ENCODE measurements at regions not wholly inside any gene's neighbourhood (a gene's known extent, or its start where the extent isn't known, plus 50 kb on each side); places are given as distances from the start of the nearest gene placed in this dataset.

DNA sequence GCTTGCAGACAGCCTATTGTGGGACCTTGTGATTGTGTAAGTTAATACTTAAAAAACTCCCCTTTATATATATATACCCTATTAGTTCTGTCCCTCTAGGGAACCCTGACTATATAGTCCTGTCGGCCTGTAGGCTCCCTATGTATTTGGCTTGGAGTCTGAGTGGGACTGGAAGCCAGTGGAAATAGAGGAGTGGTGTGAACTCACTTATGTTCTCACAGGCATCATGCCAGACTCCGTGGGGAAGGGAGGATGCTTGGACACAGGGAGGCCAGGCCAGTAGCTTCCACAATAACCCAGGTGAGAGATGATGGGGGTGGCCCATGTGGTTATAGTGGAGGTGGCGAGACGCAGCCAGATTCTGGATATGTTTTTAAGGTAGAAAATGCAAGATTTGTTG is 136.7 kb upstream of the SYT6 start:
- Mint-ChIP-seq H3K36me3 (no peaks in the 10 kb centered on the region), H3K9me3 (no peaks in the 10 kb centered on the region), H3K4me1 (peaks cover 0 to 2% (median under 1%) of the 10 kb centered on the region in 4 donors), H3K27me3 (peaks cover 0 to 3% of the 10 kb centered on the region in 2 donors), H3K27ac (peak overlapping the region in 1 of 7 donors; percentile 53), H3K4me3 (no peak overlapping the region)
- CTCF ChIA-PET (ENCODE audit: partially characterized antibody): no interaction called here
- Histone ChIP-seq H3K27ac (ENCODE audit: low read depth, low read length) (no peak overlapping the region), H3K4me1 (ENCODE audit: insufficient read depth, low read length) (no peaks in the 10 kb centered on the region), H3K9me3 (ENCODE audit: control insufficient read depth in 1 of 2, low read length in 2 of 2) (no peaks in the 10 kb centered on the region), H3K36me3 (ENCODE audit: insufficient read depth, low read length) (no peaks in the 10 kb centered on the region), H3K27me3 (ENCODE audit: insufficient read depth, low read length) (no peaks in the 10 kb centered on the region), H3K4me3 (ENCODE audit: low read length in 2 of 2) (no peak overlapping the region)
- POLR2A ChIA-PET (ENCODE audit: partially characterized antibody): no interaction called here
- DNase-seq: no peak
- intact Hi-C loops (cut with micrococcal nuclease): no loop called here

DNA sequence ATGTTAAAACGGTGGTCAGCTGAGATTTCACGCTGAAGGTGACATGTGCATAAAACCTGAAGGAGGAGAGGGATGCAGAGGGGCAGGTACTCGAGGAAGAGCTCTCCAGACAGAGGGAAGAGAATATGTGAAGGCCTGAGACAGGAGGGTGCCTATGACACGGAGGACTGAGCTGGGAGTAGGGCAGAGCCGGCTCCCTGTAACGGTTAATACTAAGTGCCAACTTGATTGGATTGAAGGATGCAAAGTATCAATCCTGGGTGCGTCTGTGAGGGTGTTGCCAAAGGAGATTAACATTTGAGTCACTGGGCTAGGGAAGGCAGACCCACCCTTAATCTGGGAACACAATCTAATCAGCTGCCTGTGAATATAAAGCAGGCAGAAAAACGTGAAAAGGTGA is 136.2 kb upstream of the SYT6 start:
- no peak overlapping the region for H3K27ac ChIP-seq (ENCODE audit: low read depth, low read length)
- Mint-ChIP-seq H3K4me3 (no peak overlapping the region), H3K4me1 (peaks cover 0 to 2% (median under 1%) of the 10 kb centered on the region in 4 donors), H3K27ac (no peak overlapping the region), H3K36me3 (no peaks in the 10 kb centered on the region), H3K9me3 (no peaks in the 10 kb centered on the region), H3K27me3 (peaks cover 0 to 3% of the 10 kb centered on the region in 2 donors)
- H3K4me1 ChIP-seq (ENCODE audit: insufficient read depth, low read length): no peaks in the 10 kb centered on the region
- no peaks in the 10 kb centered on the region for H3K9me3 ChIP-seq (ENCODE audit: control insufficient read depth in 1 of 2, low read length in 2 of 2)
- DNase-seq: no peak
- no peaks in the 10 kb centered on the region for H3K27me3 ChIP-seq (ENCODE audit: insufficient read depth, low read length)
- ChIA-PET POLR2A (ENCODE audit: partially characterized antibody) (no interaction called here), CTCF (ENCODE audit: partially characterized antibody) (no interaction called here)
- intact Hi-C loops (cut with micrococcal nuclease): no loop called here
- no peak overlapping the region for H3K4me3 ChIP-seq (ENCODE audit: low read length in 2 of 2)
- no peaks in the 10 kb centered on the region for H3K36me3 ChIP-seq (ENCODE audit: insufficient read depth, low read length)

DNA sequence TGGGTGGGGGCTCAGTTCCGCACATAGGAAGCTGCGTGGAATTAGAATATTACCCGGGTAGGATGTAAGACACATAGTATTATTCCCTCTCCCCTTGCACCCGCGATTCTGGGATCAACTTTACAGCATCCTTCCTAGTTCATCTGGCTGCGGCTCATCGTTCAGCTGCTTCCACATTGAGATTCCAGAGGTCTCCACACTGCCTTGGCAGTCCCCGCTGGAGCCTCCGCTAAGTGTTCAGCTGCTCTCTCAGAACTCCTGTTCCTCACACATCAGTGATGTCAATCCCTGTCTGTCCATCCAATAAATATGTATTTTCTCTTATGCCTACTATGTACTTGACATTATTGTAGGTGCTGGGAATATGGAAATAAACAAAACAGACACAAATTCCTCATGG is 135.6 kb upstream of the SYT6 start:
- Histone ChIP-seq H3K4me3 (ENCODE audit: low read length in 2 of 2) (no peak overlapping the region), H3K36me3 (ENCODE audit: insufficient read depth, low read length) (no peaks in the 10 kb centered on the region), H3K9me3 (ENCODE audit: control insufficient read depth in 1 of 2, low read length in 2 of 2) (no peaks in the 10 kb centered on the region), H3K4me1 (ENCODE audit: insufficient read depth, low read length) (no peaks in the 10 kb centered on the region), H3K27me3 (ENCODE audit: insufficient read depth, low read length) (no peaks in the 10 kb centered on the region), H3K27ac (ENCODE audit: low read depth, low read length) (no peak overlapping the region)
- POLR2A ChIA-PET (ENCODE audit: partially characterized antibody): no interaction called here
- no peak for DNase-seq
- H3K36me3 Mint-ChIP-seq: no peaks in the 10 kb centered on the region
- peaks cover 0 to 2% (median under 1%) of the 10 kb centered on the region in 4 donors for H3K4me1 Mint-ChIP-seq
- intact Hi-C loops (cut with micrococcal nuclease): no loop called here
- peaks cover 0 to 3% of the 10 kb centered on the region in 2 donors for H3K27me3 Mint-ChIP-seq
- CTCF ChIA-PET (ENCODE audit: partially characterized antibody): interaction anchor here (1.9 kb wide), 1 partner anchor 58 kb away, joined by 5 read pairs; no protein-coding TSS in a partner anchor
- no peak overlapping the region for H3K4me3 Mint-ChIP-seq
- H3K9me3 Mint-ChIP-seq: no peaks in the 10 kb centered on the region
- H3K27ac Mint-ChIP-seq: no peak overlapping the region

DNA sequence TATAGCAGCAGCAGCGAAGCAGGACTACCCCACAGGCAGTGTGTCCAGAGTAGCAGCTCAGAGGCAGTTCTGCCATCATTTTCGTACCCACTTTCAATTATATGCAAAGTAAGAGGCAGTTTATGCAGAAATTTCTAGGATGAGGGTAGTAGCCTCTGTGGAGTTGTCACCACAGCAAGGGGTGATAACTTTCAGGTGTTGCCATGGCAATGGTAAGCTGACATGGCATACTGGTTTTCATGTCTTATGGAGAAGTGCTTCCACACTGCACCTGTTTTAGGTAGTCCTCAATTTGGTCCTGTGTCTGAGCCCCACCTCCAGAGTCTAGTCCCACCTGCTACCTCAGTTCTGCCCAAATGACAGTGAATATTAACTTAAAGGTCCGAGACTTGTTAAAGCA is 133.3 kb upstream of the SYT6 start:
- H3K27me3 Mint-ChIP-seq: no peaks in the 10 kb centered on the region
- ChIA-PET CTCF (ENCODE audit: partially characterized antibody) (interaction anchor here (1.3 to 1.5 kb wide), 3 partner anchors 14 to 60 kb away, joined by 3 to 5 read pairs (median 4); no protein-coding TSS in a partner anchor), POLR2A (ENCODE audit: partially characterized antibody) (interaction anchor here (0.6 kb wide), 1 partner anchor 8 kb away, joined by 3 read pairs; no protein-coding TSS in a partner anchor)
- H3K4me3 Mint-ChIP-seq: no peak overlapping the region
- Histone ChIP-seq H3K4me3 (ENCODE audit: low read length in 2 of 2) (no peak overlapping the region), H3K36me3 (ENCODE audit: insufficient read depth, low read length) (no peaks in the 10 kb centered on the region), H3K27ac (ENCODE audit: low read depth, low read length) (no peak overlapping the region), H3K9me3 (ENCODE audit: control insufficient read depth in 1 of 2, low read length in 2 of 2) (no peaks in the 10 kb centered on the region), H3K27me3 (ENCODE audit: insufficient read depth, low read length) (no peaks in the 10 kb centered on the region), H3K4me1 (ENCODE audit: insufficient read depth, low read length) (no peaks in the 10 kb centered on the region)
- intact Hi-C loops (cut with micrococcal nuclease): no loop called here
- no peaks in the 10 kb centered on the region for H3K36me3 Mint-ChIP-seq
- no peaks in the 10 kb centered on the region for H3K9me3 Mint-ChIP-seq
- peaks cover 0 to 6% (median under 1%) of the 10 kb centered on the region in 4 donors for H3K4me1 Mint-ChIP-seq
- DNase-seq: no peak
- H3K27ac Mint-ChIP-seq: no peak overlapping the region

DNA sequence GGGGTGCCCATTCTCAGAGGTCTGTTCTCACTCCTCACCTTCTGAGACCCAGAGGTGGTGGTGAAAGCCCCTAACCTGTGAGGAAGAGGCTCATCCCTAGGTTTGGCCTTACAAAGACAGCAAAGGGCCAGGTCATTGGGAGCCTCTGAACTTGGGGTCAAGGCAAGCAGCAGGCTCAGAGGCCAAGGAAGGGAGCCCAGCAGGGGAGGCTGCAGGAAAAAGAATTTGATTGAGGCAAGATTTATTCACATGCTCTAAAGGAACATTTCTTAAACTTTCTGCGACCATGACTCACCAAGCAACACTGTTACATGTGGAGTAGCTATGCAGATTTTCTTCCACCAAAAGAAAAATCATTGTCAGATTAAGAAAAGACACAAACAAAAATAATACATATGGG is 132.5 kb upstream of the SYT6 start:
- no peak overlapping the region for H3K4me3 Mint-ChIP-seq
- POLR2A ChIA-PET (ENCODE audit: partially characterized antibody): interaction anchor here (0.6 kb wide), 1 partner anchor 9 kb away, joined by 3 read pairs; no protein-coding TSS in a partner anchor

DNA sequence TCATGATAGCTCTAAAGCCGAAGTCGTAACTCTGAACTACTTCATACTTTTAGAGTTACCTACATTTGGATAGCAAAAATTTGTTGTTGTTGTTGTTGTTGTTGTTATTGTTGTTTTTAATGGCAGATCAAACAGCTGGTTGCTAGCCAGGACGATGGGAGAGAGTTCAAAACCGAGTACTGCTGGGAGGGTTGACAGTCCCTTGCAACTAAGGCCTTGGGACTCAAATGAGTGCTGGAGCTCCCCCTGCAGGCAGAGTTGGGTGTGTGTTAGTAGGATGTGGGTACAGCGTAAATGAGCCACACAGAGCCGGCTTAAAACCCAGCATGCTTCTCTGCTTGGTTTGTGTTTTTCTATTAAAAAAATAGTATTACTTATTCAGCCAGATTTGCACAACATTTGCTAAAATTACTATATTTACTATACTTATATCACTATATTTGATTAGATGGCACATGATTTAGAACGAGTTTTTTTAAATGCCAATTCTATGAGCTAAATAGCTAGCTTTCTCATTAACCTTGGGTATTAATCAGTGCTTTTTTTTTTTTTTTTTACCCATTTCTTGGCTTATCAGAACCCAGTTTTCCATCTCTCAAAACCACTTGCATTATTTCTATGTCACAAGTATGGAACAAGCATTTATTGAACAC is 129.2 kb upstream of the SYT6 start:
- Mint-ChIP-seq H3K27me3 (peaks cover 0 to 1% of the 10 kb centered on the region in 2 donors), H3K36me3 (no peaks in the 10 kb centered on the region), H3K9me3 (no peaks in the 10 kb centered on the region), H3K27ac (no peak overlapping the region), H3K4me1 (peaks cover 0 to 5% (median under 1%) of the 10 kb centered on the region in 4 donors), H3K4me3 (no peak overlapping the region)
- peak; percentile 76 to 81 (median 78) for DNase-seq
- Histone ChIP-seq H3K27ac (ENCODE audit: low read depth, low read length) (no peak overlapping the region), H3K4me3 (ENCODE audit: low read length in 2 of 2) (no peak overlapping the region), H3K27me3 (ENCODE audit: insufficient read depth, low read length) (no peaks in the 10 kb centered on the region), H3K9me3 (ENCODE audit: control insufficient read depth in 1 of 2, low read length in 2 of 2) (no peaks in the 10 kb centered on the region), H3K4me1 (ENCODE audit: insufficient read depth, low read length) (no peaks in the 10 kb centered on the region), H3K36me3 (ENCODE audit: insufficient read depth, low read length) (no peaks in the 10 kb centered on the region)
- CTCF ChIA-PET (ENCODE audit: partially characterized antibody): interaction anchor here (0.6 to 3.2 kb wide), 38 partner anchors 9 to 1143 kb away, joined by 3 to 49 read pairs (median 4); partner anchors contain the start of gene OLFML3
- POLR2A ChIA-PET (ENCODE audit: partially characterized antibody): interaction anchor here (1.5 to 1.7 kb wide), 2 partner anchors 59 to 64 kb away, joined by 6 to 7 read pairs; no protein-coding TSS in a partner anchor
- intact Hi-C loops (cut with micrococcal nuclease): loop anchor here (1.0 to 2.0 kb wide), 2 partner anchors 305 to 1142 kb away; no protein-coding TSS in a partner anchor

More for the DNA sequence above, 132.5 kb upstream of the SYT6 start:
- peaks cover 0 to 6% (median under 1%) of the 10 kb centered on the region in 4 donors for H3K4me1 Mint-ChIP-seq
- H3K27me3 Mint-ChIP-seq: no peaks in the 10 kb centered on the region
- Histone ChIP-seq H3K4me1 (ENCODE audit: insufficient read depth, low read length) (no peaks in the 10 kb centered on the region), H3K27ac (ENCODE audit: low read depth, low read length) (no peak overlapping the region), H3K36me3 (ENCODE audit: insufficient read depth, low read length) (no peaks in the 10 kb centered on the region), H3K9me3 (ENCODE audit: control insufficient read depth in 1 of 2, low read length in 2 of 2) (no peaks in the 10 kb centered on the region), H3K27me3 (ENCODE audit: insufficient read depth, low read length) (no peaks in the 10 kb centered on the region), H3K4me3 (ENCODE audit: low read length in 2 of 2) (no peak overlapping the region)
- no peaks in the 10 kb centered on the region for H3K9me3 Mint-ChIP-seq
- H3K36me3 Mint-ChIP-seq: no peaks in the 10 kb centered on the region
- intact Hi-C loops (cut with micrococcal nuclease): no loop called here
- no peak for DNase-seq
- CTCF ChIA-PET (ENCODE audit: partially characterized antibody): interaction anchor here (1.3 to 1.5 kb wide), 3 partner anchors 14 to 309 kb away, joined by 3 to 4 read pairs (median 3); no protein-coding TSS in a partner anchor
- no peak overlapping the region for H3K27ac Mint-ChIP-seq

DNA sequence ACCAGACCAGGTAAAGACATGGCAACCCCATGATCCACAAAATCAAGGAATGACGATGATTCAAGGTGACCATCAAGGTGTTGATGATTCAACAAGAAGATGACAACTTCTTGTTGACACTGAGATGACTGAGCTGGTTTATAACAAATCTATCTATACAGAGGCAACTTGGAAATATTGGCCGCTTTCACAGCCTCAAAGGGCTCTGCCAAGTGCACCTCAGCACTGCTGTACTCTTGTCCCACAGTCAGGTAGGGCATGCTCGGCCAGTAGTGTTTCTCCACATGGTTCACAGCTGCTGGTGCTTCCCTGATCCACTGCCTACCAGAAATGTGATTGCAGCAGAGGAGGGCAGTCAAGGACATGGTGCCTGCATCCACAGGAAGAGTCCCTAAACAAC is 125.2 kb upstream of the SYT6 start:
- H3K36me3 Mint-ChIP-seq: no peaks in the 10 kb centered on the region
- POLR2A ChIA-PET (ENCODE audit: partially characterized antibody): no interaction called here
- H3K27ac ChIP-seq (ENCODE audit: low read depth, low read length): no peak overlapping the region
- H3K27ac Mint-ChIP-seq: no peak overlapping the region
- H3K4me3 Mint-ChIP-seq: no peak overlapping the region
- no peaks in the 10 kb centered on the region for H3K27me3 ChIP-seq (ENCODE audit: insufficient read depth, low read length)
- H3K4me3 ChIP-seq (ENCODE audit: low read length in 2 of 2): no peak overlapping the region
- H3K4me1 Mint-ChIP-seq: peaks cover 0 to 5% (median 0%) of the 10 kb centered on the region in 4 donors
- DNase-seq: no peak
- no peaks in the 10 kb centered on the region for H3K9me3 ChIP-seq (ENCODE audit: control insufficient read depth in 1 of 2, low read length in 2 of 2)
- H3K27me3 Mint-ChIP-seq: peaks cover 0 to 1% of the 10 kb centered on the region in 2 donors
- CTCF ChIA-PET (ENCODE audit: partially characterized antibody): no interaction called here
- H3K36me3 ChIP-seq (ENCODE audit: insufficient read depth, low read length): no peaks in the 10 kb centered on the region
- H3K4me1 ChIP-seq (ENCODE audit: insufficient read depth, low read length): no peaks in the 10 kb centered on the region
- no peaks in the 10 kb centered on the region for H3K9me3 Mint-ChIP-seq
- intact Hi-C loops (cut with micrococcal nuclease): no loop called here

Data from CD4-positive, alpha-beta memory T cell (primary cell).